ENCODE measurements at regions not wholly inside any gene's neighbourhood (a gene's known extent, or its start where the extent isn't known, plus 50 kb on each side); places are given as distances from the start of the nearest gene placed in this dataset.
"Not testable (repeated sequence)": the region's sequence is repeated elsewhere in the genome, so short reads cannot be mapped to it uniquely, and the experiment has no call there.

DNA sequence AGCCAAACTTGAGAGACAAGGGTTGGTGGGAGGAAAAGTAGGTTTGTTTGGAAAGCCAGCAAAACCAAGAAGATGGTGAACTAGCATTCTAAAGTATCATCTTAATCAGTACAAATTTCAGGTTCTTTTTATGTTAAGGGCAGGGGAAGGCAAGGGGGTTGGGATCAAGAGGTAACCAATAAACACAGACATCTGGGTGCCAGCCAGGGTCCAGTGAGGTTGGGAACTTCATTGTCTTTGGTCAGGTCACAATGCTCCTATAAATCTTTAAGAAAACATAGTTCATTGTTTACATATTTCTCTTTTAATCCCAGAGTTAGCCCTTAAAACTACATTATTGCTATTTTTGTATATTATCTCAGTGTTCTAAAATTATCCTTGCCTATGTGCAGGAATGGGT is 126.2 kb upstream of the NR5A2 start:
- no peak for DNase-seq (ENCODE audit: low read depth in 2 of 2)

DNA sequence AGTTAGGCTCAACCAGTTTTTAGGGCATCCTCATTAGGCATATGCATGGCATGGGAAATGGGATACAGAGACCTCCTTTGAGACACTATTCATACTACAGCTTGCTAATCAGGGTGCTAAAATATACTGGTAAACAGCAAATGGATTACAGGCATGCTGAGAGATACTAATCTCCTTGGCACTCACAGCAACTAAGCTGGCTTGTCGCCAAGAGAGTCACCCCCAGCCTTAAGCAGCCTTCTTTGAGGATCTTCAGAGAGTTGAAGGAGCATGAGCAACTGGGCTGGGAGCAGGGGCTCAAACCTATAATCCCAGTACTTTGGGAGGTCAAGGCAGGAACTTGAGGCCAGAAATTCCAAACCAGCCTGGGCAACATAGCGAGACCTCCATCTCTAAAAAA is 120.1 kb upstream of the NR5A2 start:
- DNase-seq (ENCODE audit: low read depth in 2 of 2): no peak

DNA sequence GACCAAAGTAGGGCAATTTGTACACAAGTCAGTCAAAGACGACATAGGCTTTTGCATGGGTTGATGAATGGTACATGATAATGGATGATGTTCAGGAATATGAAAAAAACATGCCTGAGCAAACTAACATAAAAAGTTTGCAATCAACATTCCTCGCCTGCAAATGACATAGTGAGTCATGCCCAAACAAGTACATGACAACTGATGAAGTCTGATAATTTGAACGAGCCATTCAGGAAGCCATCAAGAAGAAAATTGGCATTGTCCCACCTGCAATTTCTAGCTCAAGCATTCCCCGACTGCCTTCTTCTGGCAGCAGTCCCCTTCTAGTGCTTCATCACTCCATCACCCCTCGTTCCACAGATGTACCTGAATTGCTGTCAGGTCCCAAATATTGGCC is 118.4 kb upstream of the NR5A2 start:
- DNase-seq (ENCODE audit: low read depth in 2 of 2): no peak

DNA sequence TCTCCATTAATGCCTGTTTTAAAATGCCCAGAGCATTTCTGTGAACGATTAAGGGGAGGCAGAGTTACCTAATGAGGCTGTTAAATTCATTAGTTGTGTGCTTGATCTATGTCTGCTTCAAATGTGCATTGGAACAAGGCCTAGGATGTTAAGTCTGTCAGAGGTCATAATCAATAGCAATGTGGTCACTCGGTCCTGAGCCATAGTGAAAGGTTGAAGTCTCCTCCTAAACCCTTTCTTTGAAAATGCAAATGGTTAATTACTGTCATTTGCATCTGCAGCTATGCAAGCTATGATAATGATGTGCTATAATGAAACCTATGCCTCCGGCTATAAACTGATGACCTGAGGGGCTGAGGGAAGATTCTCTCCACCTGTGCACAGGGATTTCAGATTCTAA is 114.2 kb upstream of the NR5A2 start:
- no peak for DNase-seq (ENCODE audit: low read depth in 2 of 2)

DNA sequence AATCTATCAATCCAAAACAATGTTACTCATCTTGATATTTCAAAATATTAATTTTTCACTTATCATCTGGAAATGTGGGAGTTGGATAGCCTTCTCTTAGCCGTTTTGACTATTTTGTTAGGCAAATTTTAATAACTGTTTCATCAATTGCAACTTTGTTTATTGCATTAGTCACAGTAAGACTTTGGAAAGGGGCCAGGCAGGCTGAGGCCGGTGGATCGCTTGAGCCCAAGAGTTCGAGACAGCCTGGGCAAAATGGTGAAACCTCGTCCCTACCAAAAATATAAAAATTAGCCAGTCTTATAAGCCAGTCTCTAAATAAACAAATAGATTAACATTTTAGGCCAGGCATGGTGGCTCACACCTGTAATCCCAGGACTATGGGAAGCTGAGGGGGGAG is 113.0 kb upstream of the NR5A2 start:
- no peak for DNase-seq (ENCODE audit: low read depth in 2 of 2)

DNA sequence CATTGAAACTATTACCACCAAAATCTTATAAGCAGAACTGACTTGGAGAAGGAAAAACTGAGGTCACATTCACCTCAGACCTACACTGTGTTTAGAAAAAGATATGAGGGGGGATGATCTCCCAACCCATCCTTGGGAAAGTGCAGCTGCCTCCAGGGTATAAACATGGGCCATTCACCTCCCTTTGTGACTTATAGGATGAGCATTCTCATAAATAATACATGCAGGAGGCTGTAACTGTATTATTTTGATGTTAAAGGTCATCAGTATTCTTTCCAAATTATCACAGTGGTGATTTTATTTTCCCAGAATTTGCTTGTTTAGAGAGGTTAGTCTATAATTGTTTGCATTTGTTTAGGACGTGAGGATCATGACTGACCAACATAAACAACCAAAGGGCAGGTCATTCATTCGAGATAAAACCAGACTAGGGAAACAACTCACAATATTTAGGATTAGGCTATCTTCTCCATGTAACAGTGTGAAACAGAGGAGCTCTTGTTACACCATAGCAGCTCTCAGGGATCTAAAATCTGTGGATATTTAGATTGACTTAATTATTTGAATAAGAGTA is 109.2 kb upstream of the NR5A2 start:
- DNase-seq (ENCODE audit: low read depth in 2 of 2): no peak

DNA sequence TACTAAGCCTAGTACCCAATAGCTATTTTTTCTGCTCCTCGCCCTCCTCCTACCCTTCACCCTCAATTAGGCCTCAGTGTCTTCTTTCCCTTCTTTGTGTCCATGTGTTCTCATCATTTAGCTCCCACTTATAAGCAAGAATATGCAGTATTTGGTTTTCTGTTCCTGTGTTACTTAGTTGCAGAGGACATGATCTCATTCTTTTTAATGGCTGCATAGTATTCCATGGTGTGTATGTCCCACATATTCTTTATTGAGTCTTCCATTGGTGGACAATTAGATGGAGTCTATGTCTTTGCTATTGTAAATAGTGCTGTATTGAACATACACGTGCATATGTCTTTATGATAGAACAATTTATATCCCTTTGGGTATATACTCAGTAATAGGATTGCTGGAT is 106.9 kb upstream of the NR5A2 start:
- no peak for DNase-seq (ENCODE audit: low read depth in 2 of 2)

DNA sequence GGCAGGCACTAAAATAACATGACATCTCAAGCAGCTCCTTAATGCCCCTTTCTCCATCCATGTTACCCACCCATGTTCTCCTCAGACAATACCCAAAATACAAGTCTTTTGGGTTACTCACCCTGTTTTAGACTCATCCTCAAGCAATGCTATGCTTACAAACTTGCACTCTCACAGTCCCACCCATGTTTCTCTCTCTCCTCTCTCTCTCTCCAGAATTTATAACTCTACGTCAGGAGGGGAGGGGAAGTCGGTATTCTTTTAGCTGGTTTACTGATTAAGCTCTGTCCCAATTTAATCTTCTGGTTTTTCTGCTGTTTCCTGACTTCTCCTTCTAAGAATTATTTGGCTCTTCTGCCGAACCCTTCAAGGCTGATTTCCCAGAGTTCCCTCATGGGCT is 98.0 kb upstream of the NR5A2 start:
- no peak for DNase-seq (ENCODE audit: low read depth in 2 of 2)

DNA sequence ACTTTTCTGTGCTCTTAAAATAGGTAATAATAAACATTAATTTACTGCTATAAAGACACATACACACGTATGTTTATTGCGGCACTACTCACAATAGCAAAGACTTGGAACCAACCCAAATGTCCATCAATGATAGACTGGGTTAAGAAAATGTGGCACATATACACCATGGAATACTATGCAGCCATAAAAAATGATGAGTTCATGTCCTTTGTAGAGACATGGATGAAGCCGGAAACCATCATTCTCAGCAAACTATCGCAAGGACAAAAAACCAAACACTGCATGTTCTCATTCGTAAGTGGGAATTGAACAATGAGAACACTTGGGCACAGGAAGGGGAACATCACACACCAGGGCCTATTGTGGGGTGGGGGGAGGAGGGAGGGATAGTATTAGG is 97.4 kb upstream of the NR5A2 start:
- not testable (repeated sequence) for DNase-seq (ENCODE audit: low read depth in 2 of 2)

DNA sequence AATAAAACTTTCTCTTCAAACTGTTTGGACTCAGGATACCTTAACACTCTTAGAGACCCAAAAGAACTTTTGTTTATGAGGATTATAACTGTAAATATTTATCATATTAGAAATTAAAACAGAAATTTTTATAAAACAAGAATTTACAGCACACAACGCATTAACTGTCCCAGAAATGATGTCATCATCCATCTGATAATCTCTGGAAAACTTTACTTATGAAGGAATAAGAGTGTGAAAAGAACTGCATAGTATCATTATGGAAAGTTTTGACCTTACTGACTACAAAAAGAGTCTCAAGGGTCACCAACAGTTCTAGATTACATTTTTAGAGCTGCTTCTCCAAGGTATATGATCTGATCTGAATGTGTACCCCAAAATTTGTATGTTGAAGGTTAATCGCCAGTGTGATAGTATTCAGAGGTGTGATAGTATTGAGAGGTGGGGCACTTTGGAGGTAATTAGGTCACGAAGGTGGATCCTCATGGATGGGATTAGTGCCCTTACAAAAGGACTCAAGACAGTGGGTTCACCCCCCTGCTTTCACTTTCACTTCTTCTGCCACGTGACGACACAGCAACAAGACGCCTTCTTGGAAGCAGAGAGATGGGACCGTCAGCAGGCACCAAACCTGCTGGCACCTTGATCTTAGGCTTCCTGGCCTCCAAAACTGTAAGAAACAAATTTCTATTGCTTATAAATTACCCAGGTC is 95.7 kb upstream of the NR5A2 start:
- DNase-seq (ENCODE audit: low read depth in 2 of 2): no peak

DNA sequence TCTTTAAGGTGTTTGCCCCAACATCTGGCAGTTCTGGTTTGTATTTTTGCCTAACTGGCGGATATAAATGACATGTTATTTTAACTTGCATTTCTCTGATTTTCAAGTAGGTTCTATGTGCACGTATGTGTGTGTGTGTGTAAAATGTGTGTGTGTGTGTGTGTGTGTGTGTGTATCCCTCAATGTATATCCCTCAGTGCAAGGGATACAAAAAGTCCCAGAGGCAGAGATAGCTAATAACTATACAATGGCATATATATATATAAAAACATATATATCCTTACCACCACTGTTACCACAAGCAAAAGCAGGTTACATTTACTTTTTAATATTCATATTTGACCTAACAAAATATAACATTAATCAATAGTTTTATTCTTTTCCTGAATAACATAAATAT is 95.0 kb upstream of the NR5A2 start:
- no peak for DNase-seq (ENCODE audit: low read depth in 2 of 2)

DNA sequence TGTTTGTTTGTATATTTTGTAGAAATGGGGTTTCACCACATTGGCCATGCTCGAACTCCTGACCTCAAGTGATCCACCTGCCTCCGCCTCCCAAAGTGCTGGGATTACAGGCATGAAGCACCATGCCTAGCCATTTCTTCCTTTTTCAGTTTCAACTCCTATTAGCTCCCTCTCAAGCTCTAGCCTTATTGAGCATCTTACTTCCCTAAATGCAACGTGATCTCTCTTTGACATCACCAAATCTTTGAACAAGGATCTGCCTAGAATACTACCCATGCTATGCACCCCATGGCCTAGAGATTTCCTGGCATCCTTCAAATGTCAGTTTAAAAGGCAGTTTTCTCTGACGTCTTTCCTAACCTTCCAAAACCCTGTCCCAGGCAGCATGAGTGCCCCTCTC is 91.1 kb upstream of the NR5A2 start:
- DNase-seq (ENCODE audit: low read depth in 2 of 2): no peak

DNA sequence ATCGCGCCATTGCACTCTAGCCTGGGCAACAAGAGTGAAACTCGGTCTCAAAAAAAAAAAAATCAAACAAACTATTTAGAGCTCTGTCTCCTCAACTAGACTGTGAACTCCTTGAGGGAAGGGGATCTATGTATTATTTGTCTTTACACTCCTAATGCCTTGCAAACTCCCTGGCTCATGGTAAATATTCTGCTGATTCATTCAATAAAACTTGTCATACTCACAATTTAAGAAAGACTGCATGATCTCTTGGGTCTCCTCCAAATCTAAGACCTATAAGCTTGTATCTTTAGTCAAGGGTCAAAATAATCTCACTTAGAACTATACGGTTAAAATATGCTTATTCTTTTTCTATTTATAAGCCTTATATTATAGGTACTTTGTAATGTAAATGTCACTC is 90.3 kb upstream of the NR5A2 start:
- DNase-seq (ENCODE audit: low read depth in 2 of 2): no peak

DNA sequence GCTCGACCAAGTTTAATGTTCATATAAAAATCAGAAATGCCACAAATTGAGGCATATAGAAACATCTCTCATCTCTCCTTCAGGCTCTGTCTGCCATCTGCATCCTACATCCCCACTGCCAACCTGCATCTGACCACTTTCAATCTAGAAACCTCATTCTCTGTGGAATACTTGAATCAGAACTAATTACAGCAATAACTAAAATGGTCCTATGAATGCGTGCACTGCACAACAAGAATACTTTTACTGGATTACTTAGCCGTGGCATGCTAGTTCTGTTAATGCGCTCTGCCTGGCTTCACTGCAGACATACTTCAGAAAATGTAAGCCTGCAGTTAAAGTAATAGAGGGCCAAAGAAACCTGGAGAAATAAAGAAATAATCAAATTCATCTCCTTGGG is 89.8 kb upstream of the NR5A2 start:
- no peak for DNase-seq (ENCODE audit: low read depth in 2 of 2)

DNA sequence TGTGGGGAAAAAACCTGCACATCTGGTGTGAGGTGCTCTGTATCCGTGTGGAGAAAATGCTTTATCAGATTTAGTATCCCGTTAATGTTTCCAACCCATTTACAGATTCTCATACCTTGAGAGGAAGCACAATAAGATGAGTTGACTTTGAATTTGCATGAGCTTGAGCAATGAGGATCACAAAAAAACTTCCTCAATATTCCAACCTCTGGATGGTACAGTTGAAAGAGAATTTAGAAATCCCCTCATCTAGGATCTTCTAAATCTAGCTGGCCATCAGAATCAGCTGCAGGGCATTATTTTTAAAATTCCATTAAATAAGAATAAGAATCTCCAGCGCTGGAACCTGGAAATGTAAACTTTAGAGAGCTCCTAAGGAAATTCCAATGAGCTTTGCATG is 82.5 kb upstream of the NR5A2 start:
- DNase-seq (ENCODE audit: low read depth in 2 of 2): no peak

DNA sequence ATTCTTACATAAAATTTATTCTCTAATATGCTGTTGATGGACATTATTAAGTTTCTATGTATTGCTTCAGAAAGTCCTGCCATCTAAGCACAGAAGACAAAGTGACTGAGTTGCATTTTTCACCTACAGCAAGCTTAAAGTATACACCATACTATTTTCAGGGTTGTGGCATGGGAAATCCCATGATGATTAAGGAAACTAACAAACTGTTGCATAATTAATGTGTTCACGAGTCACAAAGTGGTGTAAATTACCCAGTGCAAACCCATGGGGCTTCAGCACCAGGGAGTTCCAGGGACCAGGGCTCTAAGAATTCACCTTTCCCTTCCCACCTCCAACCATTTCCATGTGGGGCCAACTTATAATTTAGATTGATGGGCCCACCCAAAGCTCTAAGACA is 81.9 kb upstream of the NR5A2 start:
- DNase-seq (ENCODE audit: low read depth in 2 of 2): no peak

DNA sequence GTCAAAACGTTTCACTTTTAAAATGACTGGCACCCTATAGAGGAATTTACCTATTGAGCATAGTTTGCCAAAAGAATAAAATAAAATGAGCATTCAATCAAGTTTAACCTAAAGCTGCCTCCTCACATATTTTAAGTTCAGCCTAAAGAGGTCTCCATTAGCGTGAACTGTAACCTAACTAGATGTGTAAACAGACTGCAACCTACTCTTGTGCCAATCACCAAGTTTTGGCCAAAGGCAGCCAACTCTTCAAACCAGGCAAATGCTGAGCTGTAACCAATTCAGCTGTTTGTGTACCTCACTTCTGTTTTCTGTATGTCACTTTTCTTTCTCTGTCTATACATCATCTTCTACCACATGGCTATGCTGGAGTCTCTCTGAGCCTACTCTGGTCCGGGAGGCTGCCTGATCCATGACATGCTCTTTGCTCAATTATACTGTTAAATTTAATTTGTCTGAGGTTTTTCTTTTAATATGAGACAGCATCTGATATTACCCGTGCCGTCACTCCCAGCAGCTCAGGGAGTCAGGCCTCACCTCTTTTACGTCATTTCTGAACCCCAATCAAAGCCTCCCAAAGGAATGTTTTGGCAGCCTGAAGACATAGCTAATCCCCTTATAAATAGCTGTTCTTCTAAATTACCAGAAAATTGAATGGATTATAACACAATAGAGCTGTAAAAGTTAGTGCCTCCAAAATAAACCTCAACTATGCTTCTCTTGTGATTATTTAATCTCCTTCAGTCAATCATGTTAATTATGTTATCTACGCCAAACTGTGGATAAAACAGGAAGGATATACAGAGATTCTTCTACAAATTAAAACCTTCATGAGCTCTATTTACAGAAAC is 81.0 kb upstream of the NR5A2 start:
- no peak for DNase-seq (ENCODE audit: low read depth in 2 of 2)

DNA sequence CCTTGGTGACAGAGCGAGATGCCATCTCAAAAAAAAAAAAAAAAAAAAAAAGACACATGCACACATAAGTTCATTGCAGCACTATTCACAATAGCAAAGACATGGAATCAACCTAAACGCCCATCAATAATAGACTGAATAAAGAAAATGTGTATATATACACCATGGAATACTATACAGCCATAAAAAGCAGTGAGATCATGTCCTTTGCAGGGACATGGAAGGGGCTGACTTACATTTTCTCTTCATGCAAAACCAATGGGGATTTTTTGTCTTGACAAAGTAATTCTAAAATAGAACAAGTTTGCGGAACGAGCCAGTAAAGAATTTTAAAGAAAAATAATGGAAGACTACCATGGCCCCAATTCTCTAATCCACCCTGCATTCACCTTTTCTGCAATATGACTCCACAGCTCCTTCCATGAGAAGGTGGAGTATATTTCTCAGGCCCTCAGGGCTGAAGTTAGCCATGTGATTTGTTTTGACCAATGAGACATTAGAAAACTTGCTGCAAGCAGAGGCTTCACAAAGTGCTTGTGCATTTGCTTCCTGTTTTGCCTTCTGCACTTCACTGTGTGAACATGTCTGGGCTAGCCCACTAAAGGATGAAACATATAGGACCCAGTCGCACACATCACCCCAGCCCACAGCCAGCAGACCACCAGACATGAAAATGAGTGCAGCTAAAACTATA is 78.8 kb upstream of the NR5A2 start:
- no peak for DNase-seq (ENCODE audit: low read depth in 2 of 2)

DNA sequence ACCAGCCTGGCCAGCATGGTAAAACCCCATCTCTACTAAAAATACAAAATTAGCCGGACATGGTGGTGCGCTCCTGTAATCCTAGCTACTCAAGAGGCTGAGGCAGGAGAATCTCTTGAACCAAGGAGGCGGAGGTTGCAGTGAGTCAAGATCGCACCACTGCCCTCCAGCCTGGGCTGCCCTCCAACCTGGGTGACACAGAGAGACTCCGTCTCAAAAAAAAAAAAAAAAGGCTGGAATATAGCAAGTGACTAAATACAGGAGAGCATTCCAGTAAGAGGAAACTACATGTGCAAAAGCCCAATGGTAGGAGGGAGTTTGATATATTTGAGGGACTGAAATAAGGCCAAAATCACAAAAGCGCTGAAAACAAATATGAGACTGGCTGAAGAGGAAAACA is 76.5 kb upstream of the NR5A2 start:
- DNase-seq (ENCODE audit: low read depth in 2 of 2): not testable (repeated sequence)

DNA sequence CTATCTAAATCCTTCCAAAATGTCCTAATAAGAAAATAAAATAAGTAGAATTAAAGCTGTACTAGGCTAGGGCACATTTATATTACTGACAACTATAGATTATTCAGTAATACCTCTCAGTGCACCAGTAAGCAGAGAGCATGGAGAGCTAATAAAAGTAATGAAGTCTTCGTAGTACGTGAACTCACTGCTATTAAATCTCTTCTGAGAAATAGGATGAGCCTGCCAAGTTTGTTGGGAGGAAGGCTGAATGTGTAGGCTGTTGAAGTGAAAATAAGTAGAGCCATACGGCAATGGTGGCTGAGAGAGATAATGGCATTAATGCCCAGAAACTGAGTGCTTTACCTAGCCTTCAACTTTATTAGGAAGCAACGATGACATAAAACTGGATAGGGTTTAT is 73.9 kb upstream of the NR5A2 start:
- no peak for DNase-seq (ENCODE audit: low read depth in 2 of 2)

DNA sequence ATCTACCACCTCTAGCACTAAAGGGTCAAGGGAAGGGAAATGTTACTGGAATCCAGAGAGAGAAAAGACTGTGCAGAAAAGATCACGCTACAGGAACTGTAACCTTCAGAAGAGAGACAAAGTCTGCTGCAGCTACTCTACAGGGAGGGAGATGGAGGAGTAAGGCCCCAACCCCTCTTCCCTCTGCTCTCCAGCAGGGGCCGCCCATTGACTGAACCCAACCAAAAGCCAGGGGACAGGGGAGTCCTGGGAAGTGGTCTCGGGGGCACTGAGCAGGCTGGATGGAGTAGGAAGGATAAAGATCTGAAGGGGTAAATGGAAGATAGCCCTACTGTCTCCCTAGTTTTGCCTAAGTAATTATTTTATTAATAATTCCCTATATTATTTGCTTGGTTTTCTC is 72.8 kb upstream of the NR5A2 start:
- no peak for DNase-seq (ENCODE audit: low read depth in 2 of 2)

DNA sequence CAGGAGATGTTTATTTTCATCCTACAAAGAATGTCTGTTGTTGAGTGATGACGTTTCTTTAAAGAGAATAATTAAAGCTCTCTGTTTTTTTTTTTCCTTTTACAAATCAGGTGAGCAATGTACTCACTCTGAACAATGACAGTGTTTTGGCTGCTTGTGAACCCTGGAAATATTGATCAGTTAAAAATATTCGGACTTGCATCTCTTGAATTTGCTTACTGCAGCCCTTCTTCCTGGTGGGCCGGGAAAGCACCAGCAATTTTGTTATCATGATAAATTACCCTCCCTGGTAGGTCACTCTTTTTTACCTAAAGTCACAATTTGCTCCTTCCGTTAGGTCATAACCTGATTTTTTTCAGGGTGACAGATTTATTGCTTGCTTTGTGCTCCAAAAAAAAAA is 72.3 kb upstream of the NR5A2 start:
- DNase-seq (ENCODE audit: low read depth in 2 of 2): no peak

DNA sequence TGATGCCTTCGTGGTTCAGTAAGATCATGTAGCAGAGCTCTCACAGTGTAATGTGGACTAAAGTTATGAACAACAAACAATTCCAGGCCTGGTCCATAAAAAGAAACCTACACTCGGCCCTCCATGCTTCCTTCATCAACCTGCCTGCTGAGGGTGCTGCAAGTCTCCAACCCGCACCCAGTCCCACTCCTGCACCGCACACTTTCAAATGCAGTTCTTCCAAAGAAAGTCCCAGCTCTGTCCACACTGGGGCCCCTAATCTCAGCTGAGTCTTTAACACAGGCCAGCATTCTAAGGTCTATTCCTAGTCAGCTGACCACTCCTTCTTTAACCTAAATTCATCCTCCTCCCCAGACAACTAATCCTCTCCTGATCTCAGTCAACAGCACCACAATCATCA is 71.5 kb upstream of the NR5A2 start:
- DNase-seq (ENCODE audit: low read depth in 2 of 2): no peak

Data from activated CD4-positive, alpha-beta T cell treated with anti-CD3 and anti-CD28 coated beads for 24 hours (primary cell).